GM18873 (cell line): ENCODE measurements at regions not wholly inside any gene's neighbourhood (a gene's known extent, or its start where the extent isn't known, plus 50 kb on each side); places are given as distances from the start of the nearest gene placed in this dataset.

Source experiments
- ATAC-seq: cut with Tn5 transposase; IDR thresholded peaks from one replicate; pipeline ENCODE4 v1.9.1; 2021; ENCODE audit warnings: mild to moderate bottlenecking, moderate library complexity, moderate number of reproducible peaks; ENCODE audit not compliant: unreplicated experiment, low FRiP score

DNA sequence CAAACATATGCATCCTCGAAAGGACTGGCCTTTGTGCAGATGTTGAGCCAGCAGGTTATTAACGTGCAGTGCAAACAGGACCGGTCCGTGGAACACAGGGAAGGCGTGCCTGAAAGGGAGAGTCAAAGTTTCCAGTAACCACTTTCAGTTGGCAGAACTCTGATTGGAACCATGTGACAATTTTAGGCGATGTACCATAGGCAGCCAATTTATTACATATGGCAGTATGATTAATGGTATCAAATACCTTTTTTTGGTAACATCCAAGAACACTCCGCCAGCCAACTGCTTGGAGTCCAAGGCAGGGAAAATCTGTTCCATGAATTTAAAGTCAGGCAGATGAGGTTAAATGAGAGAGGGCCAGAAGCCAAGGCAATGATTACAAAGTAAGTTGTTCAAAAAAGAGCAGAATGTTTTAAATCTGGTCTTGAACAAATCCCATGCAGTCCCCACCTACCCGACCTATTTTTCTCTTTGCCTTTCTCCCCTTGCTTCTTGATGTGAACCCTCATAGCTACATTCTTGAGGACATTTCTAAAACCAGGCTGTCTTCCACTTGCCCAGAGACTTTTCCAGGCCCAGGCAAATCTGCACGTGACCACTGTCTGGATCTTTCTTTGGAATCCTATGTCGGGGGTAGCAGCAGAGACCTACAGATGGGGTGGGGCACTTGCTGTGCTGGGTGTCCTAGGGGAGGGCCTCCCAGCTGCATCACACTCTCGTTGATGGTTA lies 351.7 kb downstream of the HRH4 start:
- ATAC-seq: no peak

DNA sequence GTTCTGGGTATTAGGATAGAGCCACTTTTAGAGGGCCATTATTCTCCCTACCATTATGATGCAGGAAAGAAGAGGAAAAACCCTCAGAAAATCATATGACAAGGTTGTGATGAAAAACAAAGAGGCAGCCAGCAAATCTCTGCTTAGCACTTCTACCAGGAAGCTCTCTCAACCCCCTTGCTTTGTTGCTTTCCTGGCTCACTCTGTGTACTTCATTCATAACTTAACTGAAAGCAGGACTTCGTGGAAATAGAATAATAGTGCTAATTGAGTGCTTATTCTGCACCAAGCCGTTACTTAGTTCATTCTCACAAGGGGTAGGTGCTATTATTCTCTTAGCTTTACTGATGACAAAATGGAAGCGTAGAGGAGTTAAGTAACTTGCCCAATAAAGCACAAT lies 354.1 kb downstream of the HRH4 start:
- no peak for ATAC-seq

DNA sequence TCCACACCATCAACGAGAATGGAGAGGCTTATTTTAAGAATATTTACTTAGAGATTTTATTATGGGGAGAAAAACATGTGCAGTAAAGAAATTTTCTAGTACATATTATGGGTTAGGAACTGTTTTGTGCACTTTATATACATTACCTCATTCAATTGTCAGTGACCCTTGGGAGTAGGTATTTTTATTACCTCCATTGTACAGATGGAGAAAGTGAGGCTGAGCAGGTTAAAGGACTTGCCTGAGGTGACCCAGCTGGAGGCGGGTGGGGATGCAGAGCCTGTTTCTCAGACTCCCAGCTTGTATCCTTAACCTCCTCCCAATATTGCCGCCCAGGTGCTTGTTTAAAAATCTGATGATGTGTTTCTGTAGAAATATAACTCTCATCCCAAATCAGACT lies 356.7 kb downstream of the HRH4 start:
- ATAC-seq: no peak

DNA sequence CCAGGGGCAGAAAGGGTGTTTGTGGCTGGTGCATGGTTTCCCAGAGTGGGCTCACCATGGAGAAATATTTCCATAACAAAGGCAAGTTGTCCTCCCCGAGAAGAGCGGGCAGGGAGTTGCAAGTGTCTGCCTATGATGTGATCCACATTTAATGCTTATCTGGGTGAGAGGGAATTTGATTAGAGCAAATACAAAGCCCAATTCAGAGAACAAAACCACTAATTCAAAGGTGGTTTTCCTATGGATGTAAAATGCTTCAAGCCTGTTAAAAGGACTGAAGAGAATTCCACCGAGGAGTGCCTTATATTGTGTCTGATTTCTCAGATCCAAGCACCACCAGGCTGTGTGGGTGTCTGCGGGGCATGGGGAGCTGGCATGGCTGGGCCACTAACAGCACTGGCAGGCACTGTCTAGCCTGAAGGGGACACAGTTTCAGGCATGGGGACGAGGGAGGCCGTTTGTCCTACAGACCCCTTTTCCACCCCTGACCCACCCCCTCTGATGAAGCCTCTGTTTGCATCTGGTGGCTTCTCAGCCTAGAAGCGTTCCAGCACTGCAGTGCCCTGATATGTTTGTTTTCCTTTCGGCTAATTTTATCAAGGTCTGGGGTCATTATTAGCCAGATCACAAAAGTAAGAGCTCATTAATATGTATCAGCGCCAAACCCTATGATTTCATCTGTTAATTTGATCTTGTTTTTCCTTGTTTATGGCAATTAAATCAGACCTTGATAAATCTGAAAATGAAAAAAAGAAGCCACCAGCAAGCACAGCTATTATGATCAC lies 357.3 kb downstream of the HRH4 start:
- no peak for ATAC-seq

DNA sequence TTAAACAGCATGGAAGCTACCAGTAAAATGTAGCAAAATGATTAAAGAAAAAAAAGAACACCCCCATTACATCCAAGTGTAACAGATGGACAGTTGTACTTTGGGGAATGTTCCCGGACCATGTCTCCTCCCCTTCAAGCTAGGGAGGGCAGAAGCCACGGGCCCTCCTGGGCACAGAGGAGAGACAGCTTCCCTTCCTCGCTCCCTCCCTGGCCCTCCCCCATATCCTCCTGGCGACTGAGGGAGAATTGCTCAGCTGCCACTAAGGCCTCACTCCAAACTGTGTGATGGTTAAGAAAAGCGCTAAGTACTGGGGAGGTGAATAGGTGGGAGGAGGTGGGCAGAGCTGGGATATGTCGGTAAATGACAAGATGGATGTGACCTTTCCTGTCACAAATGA lies 358.0 kb downstream of the HRH4 start:
- ATAC-seq: no peak

DNA sequence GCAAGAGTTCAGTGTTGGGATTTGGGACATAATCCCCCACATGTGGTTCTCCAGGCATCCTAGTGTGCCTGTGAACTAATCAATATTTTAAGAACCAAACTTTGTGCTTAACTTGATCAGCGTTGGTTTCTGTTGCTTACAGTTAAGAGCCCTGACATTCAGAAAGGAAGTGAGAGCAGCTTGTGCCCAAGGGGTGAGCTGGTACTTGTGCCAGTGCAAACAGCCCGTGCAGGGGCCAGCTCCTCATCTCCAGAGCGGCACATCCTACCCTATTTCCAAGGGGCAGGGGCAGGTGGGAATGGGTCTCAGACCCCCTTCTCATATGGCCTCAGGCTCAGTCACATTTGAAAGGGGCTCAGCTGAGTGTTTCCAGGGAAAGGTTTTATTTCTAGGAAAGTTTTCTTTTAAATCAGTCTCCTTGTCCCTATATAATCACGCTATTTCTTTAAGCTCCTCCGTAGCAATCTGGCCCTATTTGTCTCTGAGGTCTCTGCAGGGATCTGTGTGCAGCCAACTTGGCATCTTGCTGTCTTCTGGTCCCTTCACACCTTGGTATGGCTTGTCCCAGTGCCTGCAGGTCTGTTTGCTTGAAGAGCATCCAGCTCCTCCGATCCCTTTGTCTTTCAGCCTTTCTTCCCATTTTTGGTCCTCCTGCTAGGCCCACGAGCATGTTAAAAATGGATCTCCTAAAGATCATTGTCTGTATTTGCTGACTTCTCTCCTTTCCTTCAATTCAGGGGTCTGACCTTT lies 358.9 kb downstream of the HRH4 start:
- no peak for ATAC-seq

DNA sequence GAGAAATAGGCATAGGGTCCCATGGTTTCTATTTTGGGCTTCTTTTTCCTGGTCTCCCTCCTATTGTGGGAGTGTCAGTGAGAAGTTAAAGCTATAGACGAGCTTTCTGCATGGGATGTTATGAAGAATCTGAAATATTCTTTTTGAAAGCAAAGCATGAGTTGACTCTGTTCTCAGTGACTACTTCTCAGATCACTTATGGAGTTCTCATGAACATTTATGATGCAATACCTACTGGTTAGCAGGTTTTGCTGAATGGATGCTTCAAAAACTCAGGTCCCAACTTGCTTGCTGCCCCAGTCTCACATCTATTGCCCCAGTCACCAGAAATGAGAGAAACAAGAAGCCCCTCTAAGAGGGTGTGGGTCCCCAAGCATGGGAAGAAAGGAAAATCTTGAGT lies 365.0 kb downstream of the HRH4 start:
- ATAC-seq: no peak

DNA sequence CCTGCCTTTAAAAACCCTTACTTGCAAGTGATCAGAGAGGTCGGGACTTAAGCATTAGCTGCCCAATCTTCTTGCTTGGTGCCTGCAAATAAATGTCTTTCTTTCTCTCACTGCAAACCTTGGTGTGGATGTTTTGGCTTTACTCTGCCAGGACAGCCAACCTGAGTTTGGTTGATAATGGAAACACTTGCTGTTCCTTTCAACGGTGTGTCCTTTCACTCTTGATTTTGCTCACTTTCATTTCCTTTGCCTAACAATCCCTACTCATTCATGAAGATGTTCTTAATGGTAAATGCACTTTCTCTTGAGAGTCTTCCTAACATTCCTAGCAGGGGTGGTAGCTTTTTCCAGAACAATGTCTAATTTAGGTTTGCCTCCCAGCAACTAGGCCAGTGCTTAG lies 366.2 kb downstream of the HRH4 start:
- ATAC-seq: no peak

DNA sequence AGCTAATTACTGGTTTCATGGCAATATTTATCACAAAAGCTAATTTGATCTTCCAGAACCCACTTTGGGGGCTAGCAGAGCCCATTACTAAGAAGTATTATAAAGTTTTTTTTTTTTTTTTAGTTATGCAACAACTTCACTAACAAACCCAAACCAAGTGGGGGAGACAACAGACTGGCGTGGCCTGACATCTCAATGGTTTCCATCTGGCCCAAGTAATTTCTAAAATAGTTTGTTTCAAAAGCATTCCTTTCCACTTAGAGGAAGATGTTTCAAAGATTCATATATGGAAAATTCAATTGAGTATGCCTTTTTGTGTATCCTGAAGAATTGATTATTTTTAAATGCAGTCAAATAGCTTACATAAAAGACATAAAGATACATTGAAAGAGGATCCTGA lies 367.1 kb downstream of the HRH4 start:
- no peak for ATAC-seq

DNA sequence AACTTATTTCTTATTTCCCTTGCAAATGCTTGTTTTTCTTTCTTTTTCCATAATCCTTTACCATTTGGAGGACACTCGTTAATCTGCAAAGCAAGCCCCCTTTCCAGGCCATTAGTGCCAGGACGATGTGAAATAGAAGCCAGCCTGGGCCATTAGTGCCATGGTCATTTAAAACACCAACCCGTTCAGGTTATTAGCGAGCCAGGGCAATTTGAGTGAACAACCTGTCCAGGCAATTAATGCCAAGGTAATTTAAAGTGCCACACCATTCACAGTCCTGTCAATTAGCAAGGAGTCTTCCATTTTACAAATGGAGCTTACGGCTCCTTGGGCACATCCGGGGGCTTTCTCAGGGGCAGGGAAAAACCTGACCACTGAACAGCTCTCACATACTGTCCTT lies 370.6 kb downstream of the HRH4 start:
- no peak for ATAC-seq

DNA sequence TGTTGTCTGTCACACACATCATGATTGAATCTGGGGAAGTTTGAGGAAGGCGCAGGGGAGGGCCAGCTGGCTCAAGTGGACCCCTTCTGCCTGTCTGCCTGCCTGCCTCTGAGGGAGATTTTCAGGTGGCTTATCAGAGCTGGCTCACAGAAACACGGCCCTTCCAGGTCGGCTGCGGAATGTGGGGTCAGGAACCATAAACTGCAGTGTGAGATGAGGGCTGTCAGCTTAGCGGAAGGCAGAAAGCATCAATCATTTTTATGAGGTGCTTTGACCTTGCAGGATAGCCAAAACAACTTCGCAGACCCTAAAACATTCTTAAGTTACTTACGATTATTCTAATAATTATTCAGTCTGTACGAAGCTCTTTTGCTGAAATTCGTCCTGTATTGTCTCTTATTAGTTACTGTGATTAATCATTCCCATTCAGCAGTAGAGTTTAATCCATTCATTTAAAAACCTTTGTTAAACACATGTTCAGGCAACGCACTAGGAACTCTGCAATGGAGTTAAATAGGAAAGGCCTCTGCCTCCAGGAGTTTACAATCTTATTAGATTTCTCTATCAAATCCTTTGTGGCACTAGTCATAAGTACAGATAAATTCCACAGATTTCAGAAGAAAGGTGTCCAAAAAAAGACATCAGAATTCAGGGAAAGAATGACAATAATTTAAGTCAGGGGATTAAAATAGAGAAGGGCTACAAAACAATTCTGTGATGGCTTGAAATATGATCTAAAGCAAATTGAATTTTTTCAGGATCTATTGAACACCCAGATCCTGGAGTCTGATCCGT lies 371.6 kb downstream of the HRH4 start:
- ATAC-seq: no peak

DNA sequence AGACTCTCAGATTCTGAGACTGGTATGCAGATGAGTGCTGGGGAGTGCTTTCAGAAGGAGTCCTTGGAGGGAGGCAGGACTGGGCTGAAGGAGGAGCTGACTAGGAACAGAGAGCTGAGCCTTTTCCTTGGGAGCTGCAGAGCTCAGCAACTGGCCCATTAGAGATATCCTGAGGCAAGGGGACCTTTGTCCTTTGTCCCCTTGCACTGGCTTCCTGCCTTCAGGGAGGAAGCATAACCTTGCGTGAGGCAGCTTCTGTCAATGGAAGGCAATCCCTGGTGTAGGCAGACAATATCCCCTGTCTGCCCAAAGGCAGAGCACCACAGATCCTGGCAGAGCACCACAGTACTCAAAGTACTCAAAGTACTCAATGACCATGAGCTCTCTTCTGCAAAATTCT lies 375.3 kb downstream of the HRH4 start:
- ATAC-seq: no peak

DNA sequence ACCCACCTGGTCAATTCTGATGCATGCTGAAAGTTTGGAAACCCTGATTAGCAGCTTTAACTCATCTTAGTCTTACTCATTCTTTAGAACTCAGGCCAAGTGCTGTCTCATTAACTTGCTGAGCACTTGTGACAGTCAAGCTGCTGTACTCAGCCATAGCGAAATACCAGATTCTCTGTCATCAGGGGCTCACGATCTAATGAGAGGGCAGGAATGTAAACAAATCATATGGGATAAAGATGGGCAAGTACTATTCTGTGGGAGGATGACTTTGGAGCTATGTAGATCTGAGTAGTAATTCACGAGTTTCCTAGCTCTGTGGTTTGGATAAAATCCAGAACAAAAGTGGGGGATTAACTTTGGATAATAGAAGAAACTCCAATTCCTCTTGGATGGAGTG lies 376.6 kb downstream of the HRH4 start:
- ATAC-seq: no peak

DNA sequence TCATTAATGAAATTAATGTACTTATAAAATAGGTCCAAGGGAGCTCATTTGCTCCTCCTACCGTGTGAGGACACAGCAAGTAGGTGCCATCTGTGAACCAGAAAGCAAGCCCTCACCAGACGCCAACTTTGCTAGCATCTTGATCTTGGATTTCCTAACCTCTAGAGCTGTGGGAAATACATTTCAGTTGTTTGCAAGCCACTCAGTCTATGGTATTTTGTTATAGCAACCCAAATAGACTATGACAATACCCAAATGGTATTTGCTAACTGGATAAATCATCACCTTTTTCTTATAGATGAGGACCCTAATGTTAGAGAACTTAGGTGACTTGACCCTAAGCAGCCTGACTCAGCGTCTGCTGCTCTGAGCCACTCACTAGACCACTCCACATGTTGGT lies 379.6 kb downstream of the HRH4 start:
- ATAC-seq: no peak

DNA sequence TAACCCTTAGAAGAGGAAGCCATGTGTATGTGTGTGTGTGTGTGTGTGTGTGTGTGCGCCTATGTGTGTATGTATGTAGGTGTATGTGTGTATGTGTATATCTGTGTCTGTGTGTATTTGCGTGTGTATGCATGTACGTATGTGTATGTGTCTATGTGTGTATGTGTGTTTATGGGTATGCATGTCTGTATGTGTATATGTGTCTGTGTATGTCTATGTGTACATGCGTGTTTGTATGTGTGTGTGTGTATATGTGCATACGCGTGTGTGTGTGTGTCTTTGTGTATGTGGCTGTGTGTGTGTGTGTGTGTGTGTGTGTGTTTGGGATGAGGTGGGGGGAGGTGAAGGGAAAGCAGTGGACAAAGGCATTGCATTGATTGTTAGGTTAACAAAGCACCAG lies 380.2 kb downstream of the HRH4 start:
- no peak for ATAC-seq

DNA sequence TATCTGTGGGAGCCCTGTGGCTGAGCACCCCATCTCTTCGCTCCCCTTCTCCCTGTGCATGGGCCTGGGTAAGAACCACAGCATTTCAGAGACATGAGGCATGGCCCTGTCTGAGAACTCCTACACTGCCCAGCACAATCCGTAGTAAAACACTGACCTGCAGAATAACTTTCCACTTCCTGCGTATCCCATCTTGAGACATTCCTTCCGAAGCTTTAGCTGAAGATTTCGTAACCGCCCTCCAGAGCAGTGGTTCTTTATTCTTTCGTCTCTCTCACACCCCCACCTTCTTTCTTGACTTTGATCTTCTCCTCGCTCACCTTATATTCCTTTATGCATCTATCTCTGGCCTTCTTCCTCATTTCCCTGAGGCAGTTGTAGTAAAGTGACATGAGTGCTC lies 381.1 kb downstream of the HRH4 start:
- ATAC-seq: no peak

DNA sequence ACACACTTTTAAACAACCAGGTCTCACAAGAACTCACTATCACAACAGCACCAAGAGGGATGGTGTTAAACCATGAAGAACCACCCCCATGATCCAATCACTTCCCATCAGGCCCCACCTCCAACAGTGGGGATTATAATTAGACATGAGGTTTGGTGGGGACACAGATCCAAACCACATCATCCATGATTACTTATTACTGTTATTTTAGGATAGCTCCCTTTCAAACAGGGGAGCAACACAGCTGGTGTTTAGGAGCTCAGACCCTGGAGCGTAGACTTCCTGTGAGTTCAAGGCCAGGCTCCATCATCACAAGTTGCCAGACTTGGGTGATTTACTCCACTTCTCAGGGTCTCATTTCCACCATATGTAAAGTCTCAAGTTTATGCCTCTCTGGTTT lies 382.7 kb downstream of the HRH4 start:
- no peak for ATAC-seq

DNA sequence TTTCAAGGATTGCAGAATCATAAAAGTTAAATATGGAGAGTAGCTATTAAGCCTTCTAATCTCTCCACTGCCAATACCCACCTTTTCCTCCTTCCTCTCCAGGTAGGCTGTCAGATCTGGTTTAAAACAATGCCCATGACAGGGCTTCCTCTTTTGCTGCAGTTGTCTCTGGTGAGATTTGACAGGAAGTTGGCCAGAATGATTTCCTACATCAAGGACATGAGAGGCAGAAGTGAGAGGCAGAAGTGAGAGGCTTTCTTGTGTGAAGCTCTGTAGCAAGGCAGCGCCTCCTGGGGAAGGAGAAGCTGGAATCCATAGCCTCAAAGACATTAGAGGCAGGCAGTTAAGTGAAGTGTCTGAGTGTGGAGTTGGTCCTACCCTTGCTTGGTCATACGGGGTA lies 385.7 kb downstream of the HRH4 start:
- no peak for ATAC-seq

DNA sequence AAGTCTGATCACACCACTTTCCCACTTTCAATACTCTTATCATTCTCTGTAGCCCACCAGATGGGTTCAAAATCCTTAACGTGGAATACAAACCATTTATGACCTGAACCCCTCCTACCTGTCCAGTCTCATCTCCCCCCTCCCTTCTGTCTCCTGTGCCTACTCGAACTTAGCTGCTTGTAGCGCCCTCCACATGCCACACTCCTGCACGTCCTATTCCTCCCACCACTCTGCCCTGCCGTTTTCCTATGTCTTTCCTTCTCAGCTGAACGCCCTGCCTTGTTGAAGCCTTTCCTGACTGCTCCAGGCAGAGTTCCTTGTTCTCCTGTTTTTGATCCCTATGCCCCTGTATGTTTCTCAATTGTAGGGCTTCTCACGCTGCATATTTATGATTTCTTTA lies 390.1 kb downstream of the HRH4 start:
- ATAC-seq: no peak

DNA sequence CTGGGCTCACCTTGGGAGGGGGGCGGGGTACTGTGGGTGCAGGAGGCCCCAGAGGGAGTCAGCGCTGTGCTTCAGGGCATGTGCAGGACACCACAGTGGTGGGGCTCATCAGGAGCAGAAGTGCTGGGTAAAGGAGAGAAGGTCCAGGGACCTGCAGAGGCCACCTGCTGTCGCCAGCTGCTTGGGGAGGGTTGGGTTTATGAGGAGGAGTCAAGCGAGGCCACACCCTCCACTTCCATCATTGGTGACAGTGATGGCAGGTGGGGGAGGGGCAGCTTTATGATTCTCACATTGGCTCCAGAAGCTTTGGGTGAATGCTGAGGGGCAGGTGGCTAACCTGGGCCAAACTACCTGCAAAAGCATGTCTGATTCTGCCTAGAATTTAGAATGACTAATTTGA lies 392.6 kb downstream of the HRH4 start:
- no peak for ATAC-seq
